AG04449 (cell line): ENCODE measurements at regions not wholly inside any gene's neighbourhood (a gene's known extent, or its start where the extent isn't known, plus 50 kb on each side); places are given as distances from the start of the nearest gene placed in this dataset.
"Not testable (repeated sequence)": the region's sequence is repeated elsewhere in the genome, so short reads cannot be mapped to it uniquely, and the experiment has no call there.

Source experiments
- CTCF ChIA-PET: fragments of 350-600 bp; formaldehyde crosslinking; extraction: SDS; loops from one replicate; lab custom pipeline; 2021; ENCODE audit warnings: antibody characterized with exemption; lab: Yijun Ruan, JAX
- POLR2A ChIA-PET: fragments of 400-600, 350-600 bp; formaldehyde crosslinking; extraction: SDS; loops from one replicate; lab custom pipeline; 2020; ENCODE audit warnings: antibody characterized with exemption, inconsistent platforms; lab: Yijun Ruan, JAX
- DNase-seq: peaks from one replicate; pipeline ENCODE4 v3.0.0-alpha.2; 2010; ENCODE audit warnings: low read depth, low spot score
- H3K4me3 ChIP-seq: 2 replicates; pipeline ENCODE4 v1.5.1; 2011; ENCODE audit warnings: low read depth, mild to moderate bottlenecking, control low read depth, low read length
- TF ChIP-seq, protein P1 (sequence below): IDR thresholded peaks from one replicate; pipeline ENCODE4 v1.5.1; 2011; ENCODE audit warnings: mild to moderate bottlenecking, moderate library complexity, low read length, control low read depth, inconsistent platforms; ENCODE audit not compliant: insufficient read depth; ENCODE audit errors: missing control alignments

DNA sequence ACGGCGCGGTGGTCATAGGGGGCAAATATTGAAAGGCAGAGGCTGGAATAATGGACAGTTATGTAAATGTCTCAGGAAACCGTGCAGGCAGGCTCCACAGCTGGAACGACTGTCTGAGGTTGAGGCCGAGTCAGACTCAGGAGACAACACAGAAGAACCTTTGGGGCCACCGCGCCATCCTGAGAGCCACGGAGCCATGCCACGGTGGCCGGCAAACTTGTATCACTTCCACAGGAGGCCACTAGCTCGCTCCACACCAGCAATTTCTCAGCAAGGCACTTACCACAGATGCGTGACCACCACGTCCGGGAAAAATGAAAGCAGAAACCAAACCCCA is 156.7 kb upstream of the SALL3 start:
- H3K4me3 ChIP-seq, result no peak overlapping the region
- no peak for DNase-seq
- POLR2A ChIA-PET, result no interaction called here
- CTCF ChIA-PET, result no interaction called here
- TF ChIP-seq, protein P1, sequence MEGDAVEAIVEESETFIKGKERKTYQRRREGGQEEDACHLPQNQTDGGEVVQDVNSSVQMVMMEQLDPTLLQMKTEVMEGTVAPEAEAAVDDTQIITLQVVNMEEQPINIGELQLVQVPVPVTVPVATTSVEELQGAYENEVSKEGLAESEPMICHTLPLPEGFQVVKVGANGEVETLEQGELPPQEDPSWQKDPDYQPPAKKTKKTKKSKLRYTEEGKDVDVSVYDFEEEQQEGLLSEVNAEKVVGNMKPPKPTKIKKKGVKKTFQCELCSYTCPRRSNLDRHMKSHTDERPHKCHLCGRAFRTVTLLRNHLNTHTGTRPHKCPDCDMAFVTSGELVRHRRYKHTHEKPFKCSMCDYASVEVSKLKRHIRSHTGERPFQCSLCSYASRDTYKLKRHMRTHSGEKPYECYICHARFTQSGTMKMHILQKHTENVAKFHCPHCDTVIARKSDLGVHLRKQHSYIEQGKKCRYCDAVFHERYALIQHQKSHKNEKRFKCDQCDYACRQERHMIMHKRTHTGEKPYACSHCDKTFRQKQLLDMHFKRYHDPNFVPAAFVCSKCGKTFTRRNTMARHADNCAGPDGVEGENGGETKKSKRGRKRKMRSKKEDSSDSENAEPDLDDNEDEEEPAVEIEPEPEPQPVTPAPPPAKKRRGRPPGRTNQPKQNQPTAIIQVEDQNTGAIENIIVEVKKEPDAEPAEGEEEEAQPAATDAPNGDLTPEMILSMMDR, result no peak

DNA sequence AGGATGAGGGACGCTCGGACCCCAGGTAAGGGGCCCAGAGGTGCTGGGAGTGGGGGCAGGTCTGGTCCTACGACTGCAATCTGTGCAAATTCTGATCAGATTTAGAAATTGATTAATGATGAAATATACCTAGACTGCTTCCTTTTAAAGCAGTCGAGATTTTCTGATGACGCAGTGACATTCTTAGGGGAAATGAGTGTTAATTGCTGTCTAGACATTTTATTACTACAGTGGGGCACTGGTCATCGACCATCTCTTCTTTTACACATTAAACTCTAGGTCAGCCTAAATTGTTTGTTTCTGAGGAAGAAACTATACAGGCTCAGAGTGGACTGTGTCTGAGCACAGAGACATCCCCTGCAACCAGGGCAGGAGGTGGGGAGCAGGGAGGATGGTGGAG is 154.4 kb upstream of the SALL3 start:
- ChIA-PET POLR2A (no interaction called here), CTCF (no interaction called here)
- TF ChIP-seq, protein P1, result no peak
- H3K4me3 ChIP-seq, result no peak overlapping the region
- DNase-seq, result no peak

DNA sequence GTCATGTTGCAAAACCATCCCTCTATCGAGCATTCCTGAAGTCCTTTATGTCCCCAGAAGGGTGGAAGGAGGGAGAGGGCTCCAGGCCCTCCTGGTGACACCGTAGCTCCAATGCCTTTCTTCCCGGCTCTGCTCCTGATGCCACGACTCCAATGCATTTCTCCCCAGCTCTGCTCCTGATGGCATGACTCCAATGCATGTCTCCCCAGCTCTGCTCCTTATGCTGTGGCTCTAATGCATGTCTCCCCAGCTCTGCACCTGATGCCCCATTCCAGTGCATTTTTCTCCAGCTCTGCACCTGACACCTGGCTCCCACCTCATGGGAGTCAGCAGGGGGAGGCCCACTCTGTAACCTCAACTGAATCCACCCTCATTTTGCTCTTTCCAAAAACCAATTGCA is 153.0 kb upstream of the SALL3 start:
- ChIA-PET CTCF (no interaction called here), POLR2A (no interaction called here)
- TF ChIP-seq, protein P1, result no peak
- H3K4me3 ChIP-seq, result no peak overlapping the region
- DNase-seq, result no peak

DNA sequence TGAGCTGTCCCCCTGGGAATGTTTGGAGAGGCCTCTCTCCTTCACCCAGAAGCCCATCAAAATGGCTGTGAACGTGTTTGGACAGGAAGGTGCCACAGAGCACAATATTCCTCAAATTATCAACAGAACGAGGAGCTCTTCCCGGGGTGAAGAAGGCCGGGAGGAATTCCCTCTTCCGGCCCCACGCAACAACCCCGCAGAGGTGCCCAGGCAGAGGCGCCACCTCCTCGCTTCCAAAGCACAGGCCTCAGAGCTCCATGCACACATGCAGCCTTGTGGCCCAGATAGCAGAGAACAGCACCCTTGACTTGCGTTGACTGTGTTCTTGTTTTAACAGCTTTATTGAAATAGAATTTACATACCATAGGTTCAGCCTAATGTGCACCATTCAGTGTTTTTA is 152.5 kb upstream of the SALL3 start:
- TF ChIP-seq, protein P1, result no peak
- CTCF ChIA-PET, result no interaction called here
- POLR2A ChIA-PET, result no interaction called here
- no peak for DNase-seq
- H3K4me3 ChIP-seq, result no peak overlapping the region

DNA sequence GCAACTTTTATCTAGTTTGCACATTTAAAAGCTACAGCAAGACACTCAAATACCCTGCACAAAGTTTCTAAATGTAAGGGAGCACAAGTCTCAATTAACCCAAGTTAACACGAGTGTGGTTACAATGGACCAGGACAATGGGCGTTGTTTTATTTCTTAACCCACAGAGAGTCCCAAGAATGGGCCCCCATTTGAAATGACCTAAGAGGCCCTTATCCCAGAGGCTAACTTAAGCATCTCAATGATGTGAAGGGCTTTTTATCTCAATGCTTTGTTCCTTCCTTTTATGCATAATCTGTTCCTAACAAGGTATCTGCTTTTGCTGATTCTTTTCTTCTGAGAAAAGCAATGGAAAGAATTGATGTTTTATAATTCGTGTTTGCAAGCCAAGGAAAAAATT is 151.5 kb upstream of the SALL3 start:
- DNase-seq, result no peak
- ChIA-PET CTCF (no interaction called here), POLR2A (no interaction called here)
- no peak overlapping the region for H3K4me3 ChIP-seq
- TF ChIP-seq, protein P1, result no peak

DNA sequence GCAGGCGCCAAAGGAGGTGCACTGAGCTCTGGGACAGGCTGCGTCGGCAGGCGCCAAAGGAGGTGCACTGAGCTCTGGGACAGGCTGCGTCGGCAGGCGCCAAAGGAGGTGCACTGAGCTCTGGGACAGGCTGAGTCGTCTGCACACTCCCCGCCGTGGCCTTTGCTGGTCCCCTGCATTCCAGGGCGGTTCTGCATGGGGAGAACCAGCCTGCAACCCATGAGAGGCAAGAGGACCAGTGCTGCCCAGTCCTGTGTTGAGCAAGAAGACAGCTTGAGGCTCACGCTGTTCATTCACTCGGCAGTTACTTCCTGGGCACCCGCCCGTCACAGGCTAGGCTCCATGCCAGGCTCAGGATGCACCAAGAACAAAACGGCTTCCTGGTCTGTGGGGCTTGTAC is 150.6 kb upstream of the SALL3 start:
- DNase-seq, POLR2A ChIA-PET, H3K4me3 ChIP-seq, CTCF ChIA-PET: not testable (repeated sequence)

DNA sequence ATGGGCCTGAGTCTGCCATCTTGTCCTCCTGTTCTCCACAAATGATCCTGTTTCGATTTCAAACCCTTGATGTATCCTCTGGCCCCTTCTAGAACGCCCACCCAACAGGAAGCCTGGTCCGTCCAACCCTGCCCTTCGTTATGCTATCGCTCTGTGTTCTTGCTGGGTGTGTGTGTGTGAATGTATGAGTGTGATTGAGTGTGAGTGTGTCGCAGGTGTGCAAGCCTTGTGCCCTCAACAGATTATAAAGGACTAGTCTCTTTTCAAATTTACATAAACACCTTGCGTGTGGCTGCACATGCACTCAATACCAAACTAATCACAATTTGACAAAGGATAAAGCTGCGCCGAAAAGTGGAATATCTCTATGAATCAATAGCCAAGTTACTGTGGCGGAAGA is 149.5 kb upstream of the SALL3 start:
- no peak overlapping the region for H3K4me3 ChIP-seq
- ChIA-PET CTCF (no interaction called here), POLR2A (no interaction called here)
- TF ChIP-seq, protein P1, result no peak
- no peak for DNase-seq
